Testis (tissue), 2 donors: ENCODE measurements at regions not wholly inside any gene's neighbourhood (a gene's known extent, or its start where the extent isn't known, plus 50 kb on each side); places are given as distances from the start of the nearest gene placed in this dataset.
A peak's percentile ranks its signal among the peaks of the same experiment; 100 is the strongest.

Source experiments
- DNase-seq: peaks from one replicate; pipeline ENCODE4 v3.0.0-alpha.2; 2019
- H3K27ac ChIP-seq, 2 donors: fragments of 200-600 bp; sonication (generic); one replicate each; pipeline ENCODE4 v1.5.1; 2019
- H3K27me3 ChIP-seq: fragments of 200-600 bp; sonication (generic); one replicate; pipeline ENCODE4 v1.5.1; 2019
- H3K36me3 ChIP-seq: fragments of 200-600 bp; sonication (generic); one replicate; pipeline ENCODE4 v1.5.1; 2017; ENCODE audit warnings: low read depth; ENCODE audit errors: missing control alignments
- H3K4me1 ChIP-seq: fragments of 200-600 bp; sonication (generic); one replicate; pipeline ENCODE4 v1.5.1; 2019
- H3K4me3 ChIP-seq, 2 donors: fragments of 200-600 bp; sonication (generic); one replicate each; pipeline ENCODE4 v1.5.1; 2017 to 2019
- H3K9me3 ChIP-seq: fragments of 200-600 bp; sonication (generic); one replicate; pipeline ENCODE4 v1.5.1; 2017
- CTCF ChIP-seq, 3 experiments: fragments of 450-650 bp in 2 of 3; fragments of 200-600 bp in 1 of 3; sonication (generic) in 1 of 3; IDR thresholded peaks; one replicate each; pipeline ENCODE4 v1.5.1; 2016 to 2019; ENCODE audit warnings: antibody characterized with exemption in 3 of 3, mild to moderate bottlenecking in 2 of 3, moderate library complexity in 1 of 3
- POLR2A ChIP-seq: fragments of 450-650 bp; IDR thresholded peaks from one replicate; pipeline ENCODE4 v1.6.1; 2017; ENCODE audit warnings: antibody characterized with exemption, mild to moderate bottlenecking, moderate library complexity
- WGBS, 2 donors: methylation state at CpG; one replicate each; pipeline ENCODE4 v1.1.5; 2018; 5-methylcytosine and 5-hydroxymethylcytosine counted together
- intact Hi-C: fragments of 100-400 bp; cut with DNase I; formaldehyde crosslinking; loops from one replicate; pipeline ENCODE4 v1.15.1; 2023; ENCODE audit warnings: low total_unique reads

- WGBS, 2 donors, result 100% methylated on average over 1 of the region's 1 CpG
- no peak overlapping the region for H3K27ac ChIP-seq
- intact Hi-C loops, result no loop called here
- no peak overlapping the region for H3K4me3 ChIP-seq
- H3K9me3 ChIP-seq, result no peaks in the 10 kb centered on the region
- H3K27me3 ChIP-seq, result no peaks in the 10 kb centered on the region
- no peaks in the 10 kb centered on the region for H3K36me3 ChIP-seq
- DNase-seq, result no peak
- TF ChIP-seq CTCF (IDR thresholded peaks at IDR 0.05), result no peak
- no peak for TF ChIP-seq POLR2A
- no peaks in the 10 kb centered on the region for H3K4me1 ChIP-seq
These were observed 212.3 kb upstream of the DCN start for GRCh38 chr12:91394903-91395302.

GRCh38 chr12:91388573-91388972 lies 206.0 kb upstream of the DCN start:
- Histone ChIP-seq H3K4me1 (peaks cover 16% of the 10 kb centered on the region), H3K27ac (peak overlapping the region; percentile 5 to 21), H3K9me3 (no peaks in the 10 kb centered on the region), H3K27me3 (no peaks in the 10 kb centered on the region), H3K4me3 (no peak overlapping the region), H3K36me3 (no peaks in the 10 kb centered on the region)
- DNase-seq, result no peak
- TF ChIP-seq CTCF (IDR thresholded peaks at IDR 0.05) (no peak), POLR2A (no peak)
- intact Hi-C loops, result loop anchor here (10.0 kb wide), 1 partner anchor 756 kb away; the partner anchor contains the start of gene BTG1
- WGBS, 2 donors, result 39 to 45% methylated on average over 1 of the region's 1 CpG

- Histone ChIP-seq H3K36me3 (no peaks in the 10 kb centered on the region), H3K4me3 (no peak overlapping the region), H3K27me3 (no peaks in the 10 kb centered on the region), H3K27ac (peak overlapping the region; percentile 5 to 21), H3K4me1 (peaks cover 16% of the 10 kb centered on the region), H3K9me3 (no peaks in the 10 kb centered on the region)
- intact Hi-C loops, result loop anchor here (10.0 kb wide), 1 partner anchor 757 kb away; the partner anchor contains the start of gene BTG1
- DNase-seq, result no peak
- no peak for TF ChIP-seq POLR2A
- no peak for TF ChIP-seq CTCF (IDR thresholded peaks at IDR 0.05)
- WGBS, 2 donors, result 70 to 81% methylated on average over 2 of the region's 2 CpGs
These were observed 205.0 kb upstream of the DCN start for GRCh38 chr12:91387461-91388134.

- H3K36me3 ChIP-seq, result no peaks in the 10 kb centered on the region
- no peak overlapping the region for H3K4me3 ChIP-seq
- H3K27me3 ChIP-seq, result no peaks in the 10 kb centered on the region
- H3K4me1 ChIP-seq, result peaks cover 16% of the 10 kb centered on the region
- H3K9me3 ChIP-seq, result no peaks in the 10 kb centered on the region
- 92% methylated on average over 2 of the region's 2 CpGs for WGBS, 2 donors
- intact Hi-C loops, result loop anchor here (10.0 kb wide), 1 partner anchor 760 kb away; the partner anchor contains the start of gene BTG1
- H3K27ac ChIP-seq, result no peak overlapping the region
- no peak for TF ChIP-seq CTCF (IDR thresholded peaks at IDR 0.05)
- no peak for TF ChIP-seq POLR2A
- no peak for DNase-seq
These were observed 202.2 kb upstream of the DCN start for GRCh38 chr12:91384806-91385205.

GRCh38 chr12:91384366-91384765 lies 201.7 kb upstream of the DCN start:
- no peak for TF ChIP-seq POLR2A
- no peak for TF ChIP-seq CTCF (IDR thresholded peaks at IDR 0.05)
- DNase-seq, result no peak
- Histone ChIP-seq H3K9me3 (no peaks in the 10 kb centered on the region), H3K27me3 (no peaks in the 10 kb centered on the region), H3K36me3 (no peaks in the 10 kb centered on the region), H3K4me1 (peaks cover 16% of the 10 kb centered on the region), H3K4me3 (no peak overlapping the region), H3K27ac (no peak overlapping the region)
- intact Hi-C loops, result loop anchor here (10.0 kb wide), 1 partner anchor 760 kb away; the partner anchor contains the start of gene BTG1
- WGBS, 2 donors, result 94 to 100% methylated on average over 1 of the region's 1 CpG
